GM23248 (cell line): ENCODE measurements at regions not wholly inside any gene's neighbourhood (a gene's known extent, or its start where the extent isn't known, plus 50 kb on each side); places are given as distances from the start of the nearest gene placed in this dataset.

Experiments used
- EZH2 ChIP-seq: fragments of 200-600 bp; sonication (generic); IDR thresholded peaks from 2 replicates; pipeline ENCODE4 v1.6.1; 2018; ENCODE audit warnings: antibody characterized with exemption, mild to moderate bottlenecking; ENCODE audit not compliant: insufficient read depth, poor library complexity, severe bottlenecking
- EZH2phosphoT487 ChIP-seq: fragments of 200-600 bp; sonication (generic); IDR thresholded peaks from 2 replicates; pipeline ENCODE4 v1.6.1; 2018; ENCODE audit warnings: antibody characterized with exemption, moderate library complexity, mild to moderate bottlenecking, low read depth; ENCODE audit not compliant: insufficient read depth

GRCh38 chr6:91018586-91018985, 431.7 kb upstream of the MAP3K7 start:
- TF ChIP-seq EZH2 (no peak), EZH2phosphoT487 (no peak)
